GM21367 (cell line): ENCODE measurements at regions not wholly inside any gene's neighbourhood (a gene's known extent, or its start where the extent isn't known, plus 50 kb on each side); places are given as distances from the start of the nearest gene placed in this dataset.
"Not testable (repeated sequence)": the region's sequence is repeated elsewhere in the genome, so short reads cannot be mapped to it uniquely, and the experiment has no call there.

Experiments used
- ATAC-seq: cut with Tn5 transposase; IDR thresholded peaks from one replicate; pipeline ENCODE4 v1.9.1; 2021; ENCODE audit not compliant: unreplicated experiment

DNA sequence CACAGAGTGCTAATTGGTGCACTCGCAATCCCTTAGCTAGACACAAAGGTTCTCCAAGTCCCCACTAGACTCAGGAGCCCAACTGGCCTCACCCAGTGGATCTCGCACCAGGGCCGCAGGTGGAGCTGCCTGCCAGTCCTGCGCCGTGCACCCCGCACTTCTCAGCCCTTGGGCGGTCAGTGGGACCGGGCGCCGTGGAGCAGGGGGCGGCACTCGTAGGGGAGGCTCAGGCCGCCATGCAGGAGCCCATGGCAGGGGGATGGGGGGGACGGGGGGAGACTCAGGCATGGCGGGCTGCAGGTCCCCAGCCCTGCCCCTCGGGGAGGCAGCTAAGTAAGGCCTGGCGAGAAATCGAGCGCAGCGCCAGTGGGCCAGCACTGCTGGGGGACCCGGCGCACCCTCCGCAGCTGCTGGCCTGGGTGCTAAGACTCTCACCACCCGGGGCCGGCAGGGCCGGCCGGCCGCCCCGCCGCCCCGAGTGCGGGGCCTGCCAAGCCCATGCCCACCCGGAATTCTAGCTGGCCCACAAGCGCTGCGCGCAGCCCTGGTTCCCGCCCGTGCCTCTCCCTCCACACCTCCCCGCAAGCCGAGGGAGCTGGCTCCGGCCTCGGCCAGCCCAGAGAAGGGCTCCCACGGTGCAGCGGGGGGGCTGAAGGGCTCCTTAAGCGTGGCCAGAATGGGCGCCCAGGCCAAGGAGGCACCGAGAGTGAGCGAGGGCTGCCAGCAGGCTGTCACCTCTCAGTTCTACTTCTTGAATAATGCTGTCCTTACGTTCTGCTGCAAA lies 258.2 kb downstream of the GALC start:
- not testable (repeated sequence) for ATAC-seq

DNA sequence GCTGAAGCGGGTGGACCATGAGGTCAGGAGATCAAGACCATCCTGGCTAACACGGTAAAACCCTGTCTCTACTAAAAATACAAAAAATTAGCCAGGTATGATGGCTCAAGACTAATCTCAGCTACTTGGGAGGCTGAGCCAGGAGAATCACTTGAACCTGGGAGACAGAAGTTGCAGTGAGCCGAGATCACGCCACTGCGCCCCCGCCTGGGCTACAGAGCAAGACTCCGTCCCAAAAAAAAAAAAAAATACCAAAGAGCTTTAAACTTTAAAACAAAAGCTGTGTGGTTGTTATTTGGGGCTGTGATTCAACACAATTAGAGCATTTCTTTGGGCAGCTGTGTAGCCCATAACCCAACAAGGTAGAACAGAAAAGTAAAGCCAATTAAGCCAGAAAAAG lies 259.9 kb downstream of the GALC start:
- not testable (repeated sequence) for ATAC-seq

DNA sequence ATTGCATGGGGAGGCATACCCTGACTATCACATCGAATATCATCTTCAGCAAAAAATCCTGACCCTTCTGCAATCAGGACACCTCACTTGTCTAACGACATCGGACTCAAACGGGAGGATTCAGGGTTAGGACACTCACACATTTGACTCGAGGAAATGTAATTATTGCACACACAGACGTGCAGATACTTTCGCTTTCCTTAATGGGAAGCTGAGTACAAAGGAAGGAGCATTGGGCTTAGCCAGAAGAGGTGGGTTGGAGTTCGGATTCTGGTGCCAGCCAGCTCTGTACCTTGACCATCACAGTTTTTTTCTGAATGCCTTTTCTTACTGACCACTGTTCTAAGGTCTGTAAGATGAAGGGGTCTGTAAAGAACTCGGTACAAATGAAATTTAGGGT lies 260.4 kb downstream of the GALC start:
- ATAC-seq: no peak

DNA sequence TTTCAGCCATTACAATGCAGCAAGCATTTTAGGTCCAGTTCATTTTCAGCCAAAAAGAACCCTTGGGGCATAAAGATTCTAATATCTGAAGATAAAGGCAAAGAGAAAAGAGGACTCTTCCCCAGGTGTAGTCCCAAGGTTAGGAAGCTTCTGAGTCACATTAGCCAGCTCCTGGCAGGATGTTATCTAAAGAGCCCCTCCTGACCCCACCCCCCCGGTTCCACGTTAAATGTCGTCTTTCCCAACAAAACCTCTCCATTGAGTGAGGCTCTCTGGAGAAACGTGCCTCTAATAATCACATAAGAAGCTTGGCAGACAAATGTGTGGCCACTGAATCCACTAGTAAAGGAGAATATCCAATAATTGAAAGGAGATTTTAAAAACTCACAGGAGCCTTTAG lies 267.7 kb downstream of the GALC start:
- ATAC-seq: no peak

DNA sequence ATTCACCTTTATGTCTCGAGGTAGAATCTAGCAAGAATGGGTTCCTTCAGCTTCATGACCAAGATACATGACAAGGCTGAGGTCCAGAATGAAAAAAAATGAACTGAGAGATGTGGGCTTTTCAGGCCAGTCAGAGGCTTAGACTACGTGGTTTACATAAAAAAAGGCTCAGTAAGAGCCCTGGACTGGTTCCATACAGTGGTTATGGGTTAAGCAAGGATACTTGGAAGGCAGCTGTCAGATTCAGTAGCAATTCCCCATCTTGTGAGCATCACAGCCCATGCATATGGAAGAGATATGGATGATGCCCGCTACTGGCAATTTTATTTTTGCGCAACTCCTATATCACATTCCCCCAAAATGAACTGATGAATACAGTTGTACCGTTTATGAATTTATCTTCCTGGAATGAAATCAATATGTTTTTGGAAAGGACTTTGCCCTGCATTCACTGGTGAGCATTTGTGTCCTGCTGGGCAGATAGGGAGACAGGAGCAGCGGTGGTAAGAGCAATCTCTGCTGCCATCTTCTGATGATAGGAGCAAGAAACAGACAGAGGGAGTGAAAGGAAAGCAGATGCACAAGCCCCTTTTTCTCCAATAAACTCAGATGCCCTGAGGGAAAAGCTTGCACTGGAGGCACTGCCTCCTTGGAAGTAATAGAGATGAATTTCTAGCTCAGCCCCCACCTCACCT lies 280.4 kb downstream of the GALC start:
- ATAC-seq: no peak

DNA sequence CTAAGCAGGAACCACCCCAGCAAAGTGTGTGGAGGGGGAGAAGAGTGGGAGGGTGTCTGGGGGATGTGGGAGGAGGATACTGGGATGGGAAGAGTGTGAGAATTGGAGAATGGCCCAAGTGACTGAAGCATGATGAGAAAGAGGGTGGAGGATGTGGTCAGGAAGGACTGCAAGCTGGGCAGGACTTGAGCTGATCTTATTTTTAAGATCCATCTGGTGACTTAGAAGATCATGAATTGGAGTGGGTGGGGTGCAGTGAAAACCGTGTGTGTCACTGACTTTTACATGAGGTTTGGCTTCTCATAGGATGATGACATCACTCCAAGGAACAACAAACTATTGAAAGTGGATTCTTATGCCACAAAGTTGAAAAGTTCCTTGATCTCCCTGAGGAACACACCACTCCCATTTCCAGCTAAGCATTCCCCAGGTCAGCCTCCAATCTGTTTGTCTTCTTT lies 287.5 kb downstream of the GALC start:
- no peak for ATAC-seq

DNA sequence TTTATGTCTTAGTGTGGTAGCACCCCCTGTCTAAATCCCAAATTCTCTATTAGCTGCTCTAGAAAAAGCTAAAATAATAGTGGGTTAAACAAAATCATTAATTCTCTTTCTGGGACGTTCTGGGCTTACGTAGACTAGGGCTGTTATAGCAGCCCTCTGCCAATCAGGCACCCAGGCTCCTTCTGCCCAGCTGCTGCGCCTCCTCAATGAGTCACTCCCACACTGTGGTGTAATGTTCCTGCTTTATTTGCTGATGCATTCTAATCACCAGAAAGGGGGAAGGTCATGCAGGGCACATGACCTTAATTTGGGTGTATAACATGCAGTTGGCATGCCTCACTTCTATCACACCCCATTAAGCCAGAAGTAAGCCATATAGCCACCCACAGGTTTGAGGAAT lies 294.5 kb downstream of the GALC start:
- ATAC-seq: no peak

DNA sequence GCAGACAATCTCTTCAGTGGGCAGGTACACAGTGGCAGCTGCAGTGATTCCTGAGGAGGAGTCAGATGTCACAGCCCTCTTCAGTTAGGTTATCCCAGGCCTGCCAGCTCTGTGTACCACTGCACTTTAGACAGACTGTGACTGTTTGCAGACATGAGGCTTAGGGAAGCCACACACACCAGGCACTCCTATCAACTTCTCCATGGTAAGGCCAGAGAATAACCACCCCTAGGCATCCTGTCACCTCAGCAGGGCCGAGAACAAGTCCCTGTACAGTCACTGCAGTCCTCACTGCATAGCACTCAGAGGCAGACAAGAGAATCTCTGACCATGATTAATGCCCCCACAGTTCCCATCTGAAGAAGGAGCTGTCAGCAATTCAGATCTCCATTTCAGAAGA lies 296.5 kb downstream of the GALC start:
- no peak for ATAC-seq

DNA sequence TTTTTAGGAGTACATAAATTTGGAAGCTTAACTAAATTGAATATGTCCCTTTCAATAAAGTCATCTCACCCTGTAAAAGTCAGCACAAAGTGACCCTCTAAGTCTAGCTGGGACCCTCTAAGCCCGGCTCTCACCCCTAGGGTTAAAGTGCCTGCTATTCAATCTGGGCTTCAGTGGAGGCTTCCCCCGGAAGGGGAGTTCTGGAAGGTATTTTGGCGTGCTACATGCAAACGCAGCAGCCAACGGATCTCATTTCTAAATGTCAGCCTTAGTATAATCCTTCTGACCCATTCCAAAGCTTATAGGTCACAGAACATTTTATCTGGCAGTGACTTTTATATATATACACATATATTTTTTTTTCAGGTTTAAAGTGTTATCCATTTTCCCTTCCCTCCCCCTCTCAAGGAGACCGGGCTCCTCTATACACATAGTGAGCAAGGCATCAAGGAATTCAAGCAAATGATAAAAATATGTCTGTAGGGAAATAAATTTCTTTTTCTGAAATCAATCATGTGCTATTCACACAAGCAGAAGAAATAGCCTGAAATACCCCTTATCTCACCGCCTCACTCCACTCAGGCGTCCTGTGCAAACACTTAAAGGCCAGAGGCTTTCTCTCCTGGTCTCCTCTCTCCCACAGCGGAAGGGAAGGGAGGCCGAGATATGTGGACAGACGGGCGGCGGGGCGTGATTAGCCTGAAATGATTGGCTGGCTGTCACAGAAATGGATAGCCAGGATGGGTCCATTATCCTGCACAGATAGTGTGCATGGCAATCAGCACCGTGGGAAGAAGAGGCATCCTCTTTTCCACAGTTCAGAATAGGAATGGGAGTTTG lies 301.7 kb downstream of the GALC start:
- no peak for ATAC-seq

DNA sequence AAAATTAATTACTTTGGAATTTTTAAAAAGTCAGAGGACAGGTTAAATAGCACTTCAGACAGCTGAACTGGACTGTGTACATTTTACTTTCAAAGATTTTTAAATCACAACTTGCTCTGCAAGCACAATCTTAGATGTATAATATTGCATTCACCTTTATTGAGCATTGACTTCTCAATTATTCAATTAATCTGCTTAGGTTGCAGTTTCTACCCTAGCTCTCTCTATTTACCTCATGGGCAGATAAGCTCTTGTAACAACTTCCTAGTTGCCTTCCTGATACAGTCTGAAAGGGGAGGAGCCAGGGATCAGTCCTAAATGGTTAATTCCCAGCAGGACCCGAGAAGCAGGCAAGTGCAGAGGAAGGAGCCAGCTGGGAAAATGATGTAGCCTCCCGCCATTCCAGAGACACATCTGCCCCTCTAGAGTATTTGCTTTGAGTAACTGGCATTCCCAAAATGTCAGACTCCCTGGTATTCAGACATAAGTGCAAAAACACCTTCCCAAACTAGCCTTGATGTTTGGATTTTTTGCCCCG lies 302.8 kb downstream of the GALC start:
- no peak for ATAC-seq

DNA sequence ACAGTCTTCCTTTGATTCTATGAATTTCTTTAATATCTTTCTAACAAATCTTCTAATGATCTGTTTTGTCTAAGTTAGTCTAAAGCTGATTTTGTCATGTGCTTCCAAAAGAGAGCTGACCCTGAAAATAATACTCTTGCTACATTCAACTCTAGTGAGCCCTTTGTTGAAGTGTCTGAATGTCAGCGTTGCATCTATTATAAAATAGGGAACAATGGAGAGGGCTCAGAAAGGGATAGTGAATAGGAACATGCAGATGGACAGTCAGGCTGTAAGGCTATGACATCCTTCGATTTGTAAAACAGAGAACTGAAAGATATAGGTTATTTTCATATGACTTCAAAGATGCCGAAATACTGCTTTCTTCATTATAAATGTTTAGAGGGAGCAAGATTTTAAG lies 304.5 kb downstream of the GALC start:
- ATAC-seq: no peak

DNA sequence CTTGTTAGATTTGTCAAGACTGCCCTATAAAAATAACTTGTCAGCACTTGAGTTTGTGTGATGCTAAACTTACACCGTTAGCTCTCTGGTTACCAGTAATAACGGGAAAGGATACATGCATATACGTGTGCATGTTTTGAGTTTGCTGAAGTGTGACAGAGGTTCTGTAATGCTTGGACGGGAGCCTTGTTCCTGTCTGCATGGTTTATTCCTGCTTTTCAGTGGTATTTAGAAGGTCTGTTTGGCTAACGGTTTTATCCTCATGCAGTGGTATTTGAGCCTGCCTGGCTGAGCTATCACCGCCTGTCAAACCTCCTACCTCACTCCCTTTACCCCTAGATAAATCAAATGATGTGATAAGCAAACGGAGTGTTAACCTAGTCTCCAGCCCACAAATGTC lies 305.6 kb downstream of the GALC start:
- ATAC-seq: no peak

DNA sequence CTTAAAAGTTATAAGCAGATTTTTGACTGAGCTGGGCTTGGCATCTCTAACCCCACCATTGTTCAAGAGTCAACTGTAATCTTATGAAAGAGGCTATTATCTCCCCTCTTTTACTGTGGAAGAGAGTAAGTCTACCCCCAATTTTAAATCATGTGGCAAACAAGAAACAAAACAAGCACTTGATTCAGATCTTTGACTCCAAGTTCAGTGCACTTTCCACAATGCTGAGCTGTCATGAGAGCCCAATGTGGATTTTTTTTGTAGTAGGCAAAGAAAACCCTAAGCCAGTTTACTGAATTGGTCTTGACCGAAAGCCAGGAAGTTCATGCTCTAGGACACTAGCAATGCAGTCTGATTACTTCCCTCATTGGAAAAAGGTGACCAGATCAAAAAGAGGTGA lies 306.2 kb downstream of the GALC start:
- ATAC-seq: no peak

DNA sequence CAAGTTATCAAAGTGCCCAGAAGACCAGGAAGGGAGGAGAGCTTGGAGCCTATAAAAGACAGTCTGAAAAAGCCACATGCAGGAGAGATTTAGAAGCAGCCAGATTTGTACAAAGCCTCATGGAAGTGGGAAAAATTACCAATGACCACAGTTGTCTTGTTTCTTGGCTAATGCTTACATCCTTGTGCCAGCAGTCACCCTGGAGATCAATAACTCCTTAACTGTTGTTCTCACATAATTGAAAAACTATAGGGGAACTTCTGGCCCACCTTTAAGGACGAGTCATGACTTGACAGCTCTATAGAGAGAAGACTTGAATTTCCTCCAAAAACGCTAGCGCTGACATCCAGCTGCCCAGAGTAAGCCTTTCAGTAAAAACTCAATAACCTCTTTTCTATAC lies 313.1 kb downstream of the GALC start:
- no peak for ATAC-seq

DNA sequence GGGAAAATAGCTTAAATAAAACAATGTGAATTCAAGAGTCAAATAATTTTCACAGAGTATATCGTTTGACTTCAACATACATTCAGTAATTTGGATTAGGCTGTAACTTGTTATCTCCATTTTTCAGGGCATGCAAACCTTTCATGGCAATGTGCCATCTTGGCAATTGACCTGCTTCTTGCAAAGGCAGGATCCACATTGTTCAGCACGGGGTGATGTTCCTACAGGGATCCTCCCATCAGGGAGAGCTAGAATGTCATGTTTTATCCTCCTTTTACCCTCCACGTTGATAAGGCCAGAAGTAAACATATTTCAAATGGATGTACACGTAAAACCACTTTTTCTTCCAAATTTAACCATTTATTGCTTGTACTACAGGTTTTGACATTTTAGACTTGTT lies 314.4 kb downstream of the GALC start:
- ATAC-seq: no peak

DNA sequence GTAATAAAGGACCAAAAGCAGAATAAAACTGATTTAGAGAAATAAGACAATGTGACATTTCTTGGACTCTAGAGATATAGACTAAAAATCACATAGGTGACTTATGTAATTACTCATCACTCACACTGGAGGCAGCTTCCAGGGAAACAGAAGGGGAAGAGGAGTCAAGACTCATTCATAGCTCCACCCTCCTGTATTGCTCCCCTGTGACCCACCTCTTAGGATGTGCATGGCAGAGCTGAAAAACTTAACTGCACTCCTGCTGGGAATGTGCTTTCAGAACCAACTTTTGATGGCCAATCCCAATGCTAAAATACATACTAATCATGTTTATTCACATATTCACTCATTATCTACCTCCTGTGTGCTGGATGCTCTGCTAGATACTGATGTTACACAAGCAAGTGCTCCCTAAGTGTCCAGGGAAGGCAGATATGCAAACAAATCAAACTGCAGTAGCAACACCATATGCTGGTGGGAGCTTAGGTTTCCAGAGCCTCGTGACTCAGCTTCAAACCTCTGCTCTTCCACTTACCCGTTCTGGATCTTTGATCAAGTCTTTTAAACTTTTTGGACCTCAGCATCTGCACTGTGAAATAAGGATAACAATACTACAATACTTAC lies 316.1 kb downstream of the GALC start:
- no peak for ATAC-seq

DNA sequence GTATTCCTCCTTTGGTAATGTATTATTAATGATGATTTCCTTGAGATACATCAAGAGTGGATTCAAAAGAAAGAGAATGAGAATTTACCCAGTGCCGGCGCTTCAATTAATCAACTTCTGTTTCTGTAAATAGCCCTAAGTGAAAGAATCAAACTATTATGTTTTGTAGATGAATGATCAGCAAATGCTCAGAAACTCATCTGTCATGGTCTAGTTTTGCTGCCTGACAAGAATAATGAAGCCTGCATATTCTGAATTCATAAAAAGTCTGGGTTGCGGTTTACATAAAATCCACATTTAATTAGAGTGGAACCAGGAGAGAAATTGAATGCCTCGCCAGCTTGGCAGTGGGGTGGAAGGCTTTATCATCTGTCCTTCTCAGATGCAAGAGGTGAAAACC lies 325.3 kb downstream of the GALC start:
- no peak for ATAC-seq

DNA sequence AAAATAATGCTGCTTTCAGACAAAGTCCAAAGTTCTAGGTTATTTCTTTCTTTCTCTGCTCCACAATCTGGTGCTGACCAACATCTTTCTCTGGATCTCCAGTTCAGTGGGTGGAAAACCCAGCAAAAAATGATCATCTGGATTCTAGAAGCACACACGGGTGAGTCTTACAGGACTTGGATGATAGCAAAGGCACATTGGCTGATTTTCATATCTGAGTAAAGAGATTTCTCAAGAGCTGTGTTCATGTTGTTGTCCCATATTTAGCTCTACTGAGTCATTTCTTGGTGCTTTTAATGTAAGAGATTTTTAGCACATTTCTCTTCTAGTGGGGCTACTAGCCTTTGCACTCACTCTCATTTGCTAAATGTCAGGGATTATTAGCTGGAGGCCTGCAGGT lies 336.7 kb downstream of the GALC start:
- ATAC-seq: no peak

DNA sequence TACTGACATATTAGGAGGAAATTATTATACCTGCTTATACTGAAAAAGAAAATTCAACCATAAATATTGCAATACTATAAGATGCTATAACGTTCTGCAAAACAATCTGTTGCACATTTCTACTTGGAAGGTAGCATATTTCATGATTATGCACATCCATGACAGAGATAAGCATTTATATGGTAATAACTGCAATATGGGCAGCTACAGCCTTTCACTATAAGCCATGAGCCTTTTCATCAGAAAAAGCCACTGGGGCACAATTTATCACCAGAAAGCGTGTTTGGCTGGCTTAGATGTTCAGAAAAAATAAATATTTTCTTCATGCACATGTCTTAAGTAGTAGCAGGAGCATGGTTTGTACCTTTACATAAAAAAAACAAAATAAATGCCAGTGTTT lies 340.7 kb downstream of the GALC start:
- no peak for ATAC-seq

DNA sequence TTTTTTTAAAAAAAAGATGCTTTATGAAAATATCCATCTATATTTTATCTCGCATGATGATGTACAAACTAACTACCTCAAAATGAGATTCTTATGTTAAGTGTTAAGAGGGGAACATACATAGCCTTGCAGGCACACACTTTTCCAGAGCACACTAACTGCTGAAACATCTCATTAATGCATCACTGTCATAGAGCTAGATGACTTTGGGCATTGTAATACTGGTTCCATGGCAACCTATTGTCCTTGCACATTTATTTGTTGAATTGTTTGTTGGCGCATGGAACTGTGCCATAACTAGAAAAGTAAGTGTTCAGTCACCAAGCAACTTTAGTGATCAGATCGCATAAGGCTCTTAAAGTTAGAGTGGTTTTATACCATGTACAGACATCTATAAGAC lies 348.3 kb downstream of the GALC start:
- ATAC-seq: no peak

DNA sequence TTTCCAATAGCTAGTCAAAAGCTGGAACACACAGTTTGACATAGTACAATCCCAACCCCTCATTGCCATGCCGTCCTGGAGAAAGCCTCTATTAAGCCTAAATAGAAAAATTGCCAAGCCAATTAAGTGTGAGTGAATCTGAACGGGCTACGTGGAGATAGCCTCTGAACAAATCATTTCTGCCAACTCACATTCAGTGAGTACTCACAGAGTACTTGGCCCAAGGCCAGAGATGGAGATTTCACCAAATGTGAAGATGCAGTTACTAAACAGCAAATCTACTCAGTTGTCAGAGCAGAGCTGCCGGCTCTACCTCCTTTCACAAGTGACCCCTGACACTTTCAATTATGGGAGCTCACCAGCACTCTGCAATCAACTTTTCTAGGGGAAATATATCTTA lies 350.0 kb downstream of the GALC start:
- no peak for ATAC-seq
